Panc1 (cell line): ENCODE measurements at regions not wholly inside any gene's neighbourhood (a gene's known extent, or its start where the extent isn't known, plus 50 kb on each side); places are given as distances from the start of the nearest gene placed in this dataset.

Source experiments
- ATAC-seq: fragments of 200-7000 bp; cut with Tn5 transposase; 2 replicates; pipeline ENCODE4 v1.9.1; 2020; ENCODE audit warnings: mild to moderate bottlenecking, moderate library complexity
- BruUV-seq: library from RNA; stranded (reverse); fragments of 400-500 nt; replicated peaks from 2 replicates; lab custom pipeline; 2021; lab: Mats Ljungman, UMichigan
- CTCF ChIA-PET: fragments of 300-600 bp; sonication (Branson Sonifier 250); formaldehyde crosslinking; loops from one replicate; lab custom pipeline; 2022; ENCODE audit warnings: antibody characterized with exemption; lab: Charles Lee
- POLR2A ChIA-PET: fragments of 300-600 bp; sonication (Branson Sonifier 250); formaldehyde crosslinking; loops from one replicate; lab custom pipeline; 2022; ENCODE audit warnings: antibody characterized with exemption; lab: Charles Lee
- DNase-seq: peaks from one replicate; pipeline ENCODE4 v3.0.0-alpha.2; 2010; ENCODE audit warnings: low read depth, low spot score
- H3K27ac ChIP-seq: 2 replicates; pipeline ENCODE4 v1.5.1; 2011; ENCODE audit warnings: mild to moderate bottlenecking, low read length, inconsistent platforms
- H3K27me3 ChIP-seq: fragments of 200-500 bp; sonication (Bioruptor generic); 2 replicates; pipeline ENCODE4 v1.6.0; 2014; ENCODE audit warnings: low read length, inconsistent platforms; ENCODE audit not compliant: control insufficient read depth, insufficient read depth
- H3K36me3 ChIP-seq: fragments of 200-500 bp; sonication (Bioruptor generic); 2 replicates; pipeline ENCODE4 v1.5.1; 2014; ENCODE audit warnings: inconsistent platforms, mild to moderate bottlenecking, low read length, moderate library complexity; ENCODE audit not compliant: control insufficient read depth, insufficient read depth
- H3K4me1 ChIP-seq: 2 replicates; pipeline ENCODE4 v1.5.1; 2011; ENCODE audit warnings: inconsistent platforms, mild to moderate bottlenecking, low read length, moderate library complexity; ENCODE audit not compliant: control insufficient read depth, insufficient read depth
- H3K4me3 ChIP-seq, 2 experiments: 2 replicates each; pipeline ENCODE4 v1.5.1; 2011 to 2012; ENCODE audit warnings: low read depth in 2 of 2, low read length in 2 of 2, mild to moderate bottlenecking in 2 of 2, inconsistent platforms in 1 of 2, moderate library complexity in 1 of 2
- H3K9me3 ChIP-seq: fragments of 200-500 bp; sonication (Bioruptor generic); 2 replicates; pipeline ENCODE4 v1.5.1; 2014; ENCODE audit warnings: low read depth, mild to moderate bottlenecking, inconsistent platforms, low read length, moderate library complexity; ENCODE audit not compliant: control insufficient read depth, insufficient read depth
- POLR2AphosphoS5 ChIP-seq: IDR thresholded peaks from 2 replicates; pipeline ENCODE4 v1.6.1; 2012; ENCODE audit warnings: mild to moderate bottlenecking, low read depth, low read length, moderate library complexity
- REST ChIP-seq, 2 experiments: IDR thresholded peaks; 2 replicates each; pipeline ENCODE4 v1.6.1; 2011 to 2012; ENCODE audit warnings: low read depth in 2 of 2, control low read depth in 1 of 2, low read length in 1 of 2, mild to moderate bottlenecking in 1 of 2, moderate library complexity in 1 of 2; ENCODE audit not compliant: insufficient read depth in 1 of 2
- SIN3A ChIP-seq: IDR thresholded peaks from 2 replicates; pipeline ENCODE4 v1.6.1; 2012; ENCODE audit warnings: low read depth, mild to moderate bottlenecking, low read length, moderate library complexity, borderline replicate concordance; ENCODE audit not compliant: insufficient read depth
- TCF7L2 ChIP-seq: IDR thresholded peaks from 2 replicates; pipeline ENCODE4 v1.6.1; 2011; ENCODE audit warnings: mild to moderate bottlenecking, low read depth, low read length, inconsistent platforms
- in situ Hi-C: cut with HindIII; loops from 2 replicates; pipeline ENCODE4 v1.10.0; 2016; ENCODE audit warnings: low sequenced_read_pairs, low pct_unique_long_range_greater_than_20kb
- intact Hi-C: fragments of 100-400 bp; cut with micrococcal nuclease; formaldehyde crosslinking; loops from one replicate; pipeline ENCODE4 v1.10.0; 2022; ENCODE audit not compliant: unreplicated experiment
- TF ChIP-seq, protein P1 (sequence below): fragments of 450-650 bp; IDR thresholded peaks from 2 replicates; pipeline ENCODE4 v1.5.1; 2017; ENCODE audit warnings: mild to moderate bottlenecking

- Histone ChIP-seq H3K4me1 (no peaks in the 10 kb centered on the region), H3K36me3 (no peaks in the 10 kb centered on the region), H3K27me3 (no peaks in the 10 kb centered on the region), H3K4me3 (no peak overlapping the region), H3K9me3 (no peaks in the 10 kb centered on the region), H3K27ac (no peak overlapping the region)
- TF ChIP-seq POLR2AphosphoS5 (no peak), SIN3A (no peak), TCF7L2 (no peak), REST (IDR thresholded peaks at IDR 0.05; ENCODE audit: insufficient read depth in 1 of 2, low read depth in 2 of 2, low read length in 1 of 2) (no peak)
- TF ChIP-seq, protein P1, sequence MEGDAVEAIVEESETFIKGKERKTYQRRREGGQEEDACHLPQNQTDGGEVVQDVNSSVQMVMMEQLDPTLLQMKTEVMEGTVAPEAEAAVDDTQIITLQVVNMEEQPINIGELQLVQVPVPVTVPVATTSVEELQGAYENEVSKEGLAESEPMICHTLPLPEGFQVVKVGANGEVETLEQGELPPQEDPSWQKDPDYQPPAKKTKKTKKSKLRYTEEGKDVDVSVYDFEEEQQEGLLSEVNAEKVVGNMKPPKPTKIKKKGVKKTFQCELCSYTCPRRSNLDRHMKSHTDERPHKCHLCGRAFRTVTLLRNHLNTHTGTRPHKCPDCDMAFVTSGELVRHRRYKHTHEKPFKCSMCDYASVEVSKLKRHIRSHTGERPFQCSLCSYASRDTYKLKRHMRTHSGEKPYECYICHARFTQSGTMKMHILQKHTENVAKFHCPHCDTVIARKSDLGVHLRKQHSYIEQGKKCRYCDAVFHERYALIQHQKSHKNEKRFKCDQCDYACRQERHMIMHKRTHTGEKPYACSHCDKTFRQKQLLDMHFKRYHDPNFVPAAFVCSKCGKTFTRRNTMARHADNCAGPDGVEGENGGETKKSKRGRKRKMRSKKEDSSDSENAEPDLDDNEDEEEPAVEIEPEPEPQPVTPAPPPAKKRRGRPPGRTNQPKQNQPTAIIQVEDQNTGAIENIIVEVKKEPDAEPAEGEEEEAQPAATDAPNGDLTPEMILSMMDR: no peak
- DNase-seq: no peak
- no peak for ATAC-seq
- intact Hi-C loops (no loop called here), in situ Hi-C loops (no loop called here)
- ChIA-PET POLR2A (no interaction called here), CTCF (no interaction called here)
- no TSS peak for BruUV-seq
Observed at GRCh38 chr7:109387530-109387929, 817.9 kb downstream of the DNAJB9 start.

DNA sequence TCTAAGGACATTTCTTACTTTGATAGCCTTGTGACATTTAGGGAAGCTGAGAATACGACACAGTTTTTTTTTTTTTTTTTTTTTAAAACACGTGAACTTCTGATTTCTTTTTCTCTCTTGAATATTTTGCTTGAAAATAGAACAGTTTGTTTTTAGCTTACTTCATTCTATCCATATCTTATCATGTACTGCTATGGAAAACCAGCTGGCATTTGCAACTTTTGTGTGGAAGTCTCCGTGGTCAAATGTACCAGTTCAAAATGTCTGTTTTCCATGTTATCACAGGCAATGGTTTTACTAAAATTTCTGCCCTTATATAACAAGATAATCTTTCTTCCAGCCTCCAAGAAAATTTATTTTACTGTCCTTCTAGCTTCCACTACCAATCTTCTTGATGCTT is 821.6 kb downstream of the DNAJB9 start:
- in situ Hi-C loops: no loop called here
- BruUV-seq: no TSS peak
- CTCF ChIA-PET: no interaction called here
- no peak overlapping the region for H3K4me3 ChIP-seq
- POLR2A ChIA-PET: no interaction called here
- intact Hi-C loops: no loop called here
- DNase-seq (no peak), ATAC-seq (no peak)
- H3K4me1 ChIP-seq: no peaks in the 10 kb centered on the region
- no peaks in the 10 kb centered on the region; the same call in 1 of the 2 replicates for H3K36me3 ChIP-seq
- TF ChIP-seq SIN3A: no peak
- TF ChIP-seq REST (IDR thresholded peaks at IDR 0.05; ENCODE audit: insufficient read depth in 1 of 2, low read depth in 2 of 2, low read length in 1 of 2): no peak
- TF ChIP-seq TCF7L2: no peak
- H3K27me3 ChIP-seq: no peaks in the 10 kb centered on the region
- H3K27ac ChIP-seq: no peak overlapping the region
- no peaks in the 10 kb centered on the region for H3K9me3 ChIP-seq
